Naive B cell (primary cell): ENCODE measurements at regions not wholly inside any gene's neighbourhood (a gene's known extent, or its start where the extent isn't known, plus 50 kb on each side); places are given as distances from the start of the nearest gene placed in this dataset.

Experiments
- ATAC-seq, 2 donors: fragments of 150-1000 bp; cut with Tn5 transposase; 2 replicates each; pipeline ENCODE4 v1.10.0; 2021; ENCODE audit warnings: low read depth in 2 of 2, mild to moderate bottlenecking in 2 of 2, moderate library complexity in 2 of 2
- DNase-seq: peaks from one replicate; pipeline ENCODE4 v3.0.0; 2022
- H3K27ac Mint-ChIP-seq, 6 donors: one replicate each; pipeline ENCODE4 v1.8.0; 2020 to 2022; ENCODE audit warnings: mild to moderate bottlenecking in 6 of 6, mixed read lengths in 6 of 6, moderate library complexity in 5 of 6, inconsistent platforms in 2 of 6
- H3K27me3 Mint-ChIP-seq, 3 donors: one replicate each; pipeline ENCODE4 v1.8.0; 2021 to 2022; ENCODE audit warnings: mixed read lengths in 3 of 3, mild to moderate bottlenecking in 1 of 3
- H3K36me3 Mint-ChIP-seq, 2 donors: one replicate each; pipeline ENCODE4 v1.8.0; 2020 to 2022; ENCODE audit warnings: mixed read lengths in 2 of 2, inconsistent platforms in 1 of 2, mild to moderate bottlenecking in 1 of 2
- H3K4me1 Mint-ChIP-seq, 3 donors: one replicate each; pipeline ENCODE4 v1.8.0; 2020 to 2022; ENCODE audit warnings: mixed read lengths in 3 of 3, inconsistent platforms in 1 of 3, mild to moderate bottlenecking in 1 of 3, moderate library complexity in 1 of 3
- H3K4me3 Mint-ChIP-seq, 8 donors: one replicate each; pipeline ENCODE4 v1.8.0; 2020 to 2022; ENCODE audit warnings: mild to moderate bottlenecking in 8 of 8, mixed read lengths in 8 of 8, moderate library complexity in 8 of 8, inconsistent platforms in 2 of 8
- H3K9me3 Mint-ChIP-seq, 7 donors: one replicate each; pipeline ENCODE4 v1.8.0; 2020 to 2022; ENCODE audit warnings: mixed read lengths in 7 of 7, mild to moderate bottlenecking in 5 of 7, inconsistent platforms in 2 of 7, moderate library complexity in 1 of 7

DNA sequence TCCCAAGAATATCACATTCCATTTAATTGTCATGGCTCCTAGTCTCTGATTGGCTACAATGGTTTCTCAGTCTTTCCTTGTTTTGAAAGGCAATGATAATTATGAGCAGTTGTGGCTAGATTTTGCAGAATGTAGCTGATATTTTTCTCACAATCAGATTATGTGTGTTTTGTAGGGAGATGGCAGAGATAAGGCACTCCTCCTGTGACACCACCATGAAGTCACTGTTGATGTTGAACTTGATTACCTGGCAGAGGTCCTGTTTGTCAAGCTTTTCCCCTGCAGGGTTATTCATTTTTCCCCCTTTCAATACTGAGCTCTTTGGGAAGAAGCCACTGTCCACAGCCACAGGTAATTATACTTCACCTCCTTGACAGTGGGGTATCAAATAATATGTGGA is 602.9 kb upstream of the PFKP start:
- H3K36me3 Mint-ChIP-seq: peaks cover 4 to 9% of the 10 kb centered on the region in 2 donors
- no peaks in the 10 kb centered on the region for H3K4me1 Mint-ChIP-seq
- no peak overlapping the region for H3K4me3 Mint-ChIP-seq
- peaks cover 0 to 17% (median 7%) of the 10 kb centered on the region in 3 donors for H3K27me3 Mint-ChIP-seq
- H3K9me3 Mint-ChIP-seq: peaks cover 6 to 39% (median 16%) of the 10 kb centered on the region in 7 donors
- DNase-seq: no peak
- ATAC-seq: no peak
- no peak overlapping the region for H3K27ac Mint-ChIP-seq

DNA sequence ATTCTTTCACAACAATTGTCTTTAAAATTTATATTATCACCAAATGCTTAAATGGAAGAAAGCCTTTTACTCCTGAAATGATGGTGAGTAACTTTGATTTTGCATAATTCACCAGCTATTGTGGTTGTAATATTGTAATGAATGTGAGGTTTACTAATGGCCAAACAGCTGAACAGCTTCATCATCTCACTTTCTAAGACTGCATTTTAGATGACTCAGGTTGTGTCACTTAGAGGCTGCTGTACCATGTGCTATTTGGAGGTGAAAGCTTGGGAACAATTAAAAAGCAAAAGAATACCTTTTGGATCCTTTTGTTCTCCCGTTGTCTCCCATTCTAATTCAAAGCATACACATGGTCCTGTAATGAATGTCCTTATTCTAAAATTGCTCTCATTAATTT is 604.0 kb upstream of the PFKP start:
- peaks cover 6 to 39% (median 16%) of the 10 kb centered on the region in 7 donors for H3K9me3 Mint-ChIP-seq
- no peak for ATAC-seq
- H3K36me3 Mint-ChIP-seq: peaks cover 4 to 9% of the 10 kb centered on the region in 2 donors
- H3K4me3 Mint-ChIP-seq: no peak overlapping the region
- H3K27me3 Mint-ChIP-seq: peaks cover 0 to 17% (median 7%) of the 10 kb centered on the region in 3 donors
- H3K27ac Mint-ChIP-seq: no peak overlapping the region
- no peaks in the 10 kb centered on the region for H3K4me1 Mint-ChIP-seq
- no peak for DNase-seq

DNA sequence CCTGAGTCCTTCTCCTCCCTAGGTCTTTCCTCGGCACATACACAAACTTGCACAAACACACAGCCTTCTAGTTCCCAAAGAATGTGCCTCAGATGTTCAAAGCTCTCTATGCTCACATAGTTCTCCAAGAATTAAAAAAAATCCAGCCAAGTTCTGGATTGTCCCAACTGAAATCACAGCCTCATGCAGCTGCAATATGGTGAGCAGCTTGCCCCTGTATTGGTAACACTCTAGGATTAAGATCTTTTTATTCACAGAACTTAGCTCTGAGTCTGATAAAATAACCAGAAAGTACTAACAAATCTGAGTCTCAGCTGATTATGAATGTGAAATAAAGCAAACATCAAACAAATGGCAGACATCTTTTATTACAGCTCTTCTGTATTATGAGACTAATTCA is 604.8 kb upstream of the PFKP start:
- H3K9me3 Mint-ChIP-seq: peaks cover 6 to 39% (median 16%) of the 10 kb centered on the region in 7 donors
- H3K27ac Mint-ChIP-seq: no peak overlapping the region
- H3K36me3 Mint-ChIP-seq: peaks cover 4 to 9% of the 10 kb centered on the region in 2 donors
- H3K27me3 Mint-ChIP-seq: peaks cover 0 to 17% (median 3%) of the 10 kb centered on the region in 3 donors
- DNase-seq (no peak), ATAC-seq (no peak)
- H3K4me3 Mint-ChIP-seq: no peak overlapping the region
- H3K4me1 Mint-ChIP-seq: no peaks in the 10 kb centered on the region

DNA sequence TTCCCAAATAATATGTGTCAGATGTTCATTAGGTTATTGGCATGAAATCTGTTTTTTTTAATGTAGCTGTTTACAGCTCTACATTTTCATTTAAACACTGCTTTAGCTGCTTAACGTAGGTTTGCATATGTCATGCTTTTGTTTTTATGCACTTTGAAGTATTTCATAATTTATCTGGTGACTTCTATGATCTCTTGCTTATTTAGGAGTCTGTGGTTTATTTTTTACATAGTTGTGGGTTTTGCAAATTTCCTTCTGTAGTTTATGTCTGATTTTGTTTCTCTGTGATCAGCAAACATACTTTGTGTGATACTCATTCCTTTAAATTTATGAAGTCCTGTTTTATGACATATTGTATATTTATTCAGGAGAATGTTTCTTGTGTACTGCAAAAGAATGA is 606.5 kb upstream of the PFKP start:
- H3K9me3 Mint-ChIP-seq: peaks cover 4 to 29% (median 12%) of the 10 kb centered on the region in 7 donors
- H3K4me3 Mint-ChIP-seq: no peak overlapping the region
- H3K27me3 Mint-ChIP-seq: peaks cover 0 to 17% (median 3%) of the 10 kb centered on the region in 3 donors
- ATAC-seq (no peak), DNase-seq (no peak)
- no peak overlapping the region for H3K27ac Mint-ChIP-seq
- peaks cover 4 to 6% of the 10 kb centered on the region in 2 donors for H3K36me3 Mint-ChIP-seq
- no peaks in the 10 kb centered on the region for H3K4me1 Mint-ChIP-seq

DNA sequence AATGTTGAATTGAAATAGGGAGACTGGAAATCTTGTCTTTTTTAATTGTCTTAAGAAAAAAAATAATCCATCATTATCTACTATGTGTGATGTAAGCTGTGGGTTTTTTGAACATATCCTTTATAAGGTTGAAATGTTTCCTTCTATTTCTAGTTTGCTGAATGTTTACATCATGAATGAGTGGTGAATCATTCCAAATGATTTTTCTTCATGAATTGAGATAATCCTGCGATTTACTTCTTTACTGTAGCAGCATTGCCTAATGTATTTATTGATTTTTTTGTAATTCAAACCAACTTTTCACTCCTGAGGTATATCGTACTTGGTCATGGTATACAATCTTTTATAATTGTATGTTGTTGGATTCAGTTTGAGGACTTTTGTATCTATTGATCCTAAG is 607.6 kb upstream of the PFKP start:
- DNase-seq: no peak
- Mint-ChIP-seq H3K27me3 (peaks cover 0 to 17% (median 3%) of the 10 kb centered on the region in 3 donors), H3K4me3 (no peak overlapping the region), H3K36me3 (no peaks in the 10 kb centered on the region), H3K4me1 (no peaks in the 10 kb centered on the region), H3K27ac (no peak overlapping the region), H3K9me3 (peaks cover 4 to 21% (median 9%) of the 10 kb centered on the region in 7 donors)
- ATAC-seq: no peak

DNA sequence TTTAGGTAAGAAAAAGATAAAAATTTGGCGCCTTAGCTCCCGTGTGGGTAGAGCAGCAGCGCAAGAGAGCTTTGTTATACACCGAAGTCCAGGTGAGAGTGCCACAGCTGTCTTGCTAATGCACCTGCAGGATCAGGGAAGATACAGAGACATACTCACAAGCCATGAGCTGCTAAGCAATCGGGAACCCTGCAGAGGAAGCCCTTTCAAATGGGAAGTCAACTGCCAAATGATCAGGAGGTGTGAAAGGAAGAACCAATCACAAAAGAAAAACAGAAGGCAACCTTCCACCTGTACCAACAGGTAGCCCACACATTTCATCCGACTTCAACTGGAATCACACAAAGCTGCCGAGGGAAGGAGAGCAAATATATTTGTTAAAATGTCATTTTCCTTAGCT is 610.5 kb upstream of the PFKP start:
- DNase-seq: no peak
- H3K4me1 Mint-ChIP-seq: no peaks in the 10 kb centered on the region
- ATAC-seq: no peak
- no peaks in the 10 kb centered on the region for H3K36me3 Mint-ChIP-seq
- no peak overlapping the region for H3K4me3 Mint-ChIP-seq
- H3K27ac Mint-ChIP-seq: no peak overlapping the region
- peaks cover 0 to 5% (median 4%) of the 10 kb centered on the region in 3 donors for H3K27me3 Mint-ChIP-seq
- peaks cover 4 to 18% (median 12%) of the 10 kb centered on the region in 7 donors for H3K9me3 Mint-ChIP-seq

DNA sequence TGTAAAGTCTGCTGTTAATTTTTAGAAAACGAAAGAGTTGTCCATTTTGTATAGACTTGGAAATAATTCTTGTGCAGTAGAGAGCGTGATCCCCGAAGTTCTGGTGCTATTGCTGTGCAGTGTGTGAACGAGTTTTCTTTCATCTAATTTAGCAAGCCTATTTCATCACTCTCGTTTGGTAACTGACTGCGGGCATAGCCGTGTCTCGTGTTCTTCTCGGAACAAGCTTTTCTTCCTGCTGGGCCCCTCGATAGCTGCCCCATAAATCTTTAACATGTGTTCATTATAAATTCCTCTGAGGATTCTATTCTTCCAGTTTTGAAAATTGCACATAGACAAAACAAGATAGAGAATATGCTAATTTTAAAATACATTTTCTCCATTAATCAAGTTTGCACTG is 622.0 kb upstream of the PFKP start:
- no peaks in the 10 kb centered on the region for H3K36me3 Mint-ChIP-seq
- H3K27ac Mint-ChIP-seq: no peak overlapping the region
- peaks cover 0 to 14% (median 5%) of the 10 kb centered on the region in 7 donors for H3K9me3 Mint-ChIP-seq
- DNase-seq (no peak), ATAC-seq (no peak)
- H3K4me1 Mint-ChIP-seq: no peaks in the 10 kb centered on the region
- H3K27me3 Mint-ChIP-seq: peaks cover 0 to 5% (median 0%) of the 10 kb centered on the region in 3 donors
- no peak overlapping the region for H3K4me3 Mint-ChIP-seq

DNA sequence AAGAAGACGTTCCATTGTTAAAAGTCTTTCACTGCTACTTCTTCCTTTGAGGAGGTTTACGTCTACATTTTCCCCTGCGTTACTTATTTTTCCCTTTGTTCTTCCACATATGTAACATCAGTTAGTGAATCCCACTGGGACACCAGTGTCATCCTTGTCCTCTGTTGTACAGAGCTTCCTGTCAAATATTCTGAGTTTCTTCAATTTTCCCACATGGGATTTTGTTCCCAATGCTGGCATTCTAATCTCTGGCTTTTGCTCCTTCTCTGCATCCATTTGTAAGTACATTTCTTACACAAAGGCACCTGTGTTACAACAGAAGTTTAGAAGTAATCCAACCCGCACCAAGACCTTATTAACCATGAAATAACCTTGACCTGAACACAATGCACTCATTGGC is 627.4 kb upstream of the PFKP start:
- DNase-seq: no peak
- Mint-ChIP-seq H3K27ac (no peak overlapping the region), H3K27me3 (peaks cover 0 to 5% (median 0%) of the 10 kb centered on the region in 3 donors), H3K9me3 (peaks cover 0 to 12% (median 0%) of the 10 kb centered on the region in 7 donors), H3K36me3 (no peaks in the 10 kb centered on the region), H3K4me1 (no peaks in the 10 kb centered on the region), H3K4me3 (no peak overlapping the region)
- ATAC-seq: no peak

DNA sequence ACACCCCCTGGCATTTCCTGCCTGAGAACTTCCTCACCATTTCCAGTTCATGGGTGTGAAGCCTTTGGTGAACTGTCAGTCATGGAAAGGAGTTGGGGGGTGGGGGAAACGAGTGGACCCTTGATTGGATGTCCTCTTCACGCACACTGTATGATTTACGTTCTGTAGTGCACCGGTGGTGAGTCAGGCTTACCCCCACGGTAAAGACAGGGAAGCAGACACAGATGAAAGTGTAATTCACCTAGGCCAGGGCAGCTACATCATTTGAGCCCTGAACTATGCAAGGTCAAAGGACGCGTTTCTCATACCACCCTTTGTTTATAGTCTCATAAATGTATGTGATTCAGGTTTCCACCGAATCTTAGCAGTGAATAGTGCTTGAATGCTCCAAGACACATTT is 628.3 kb upstream of the PFKP start:
- Mint-ChIP-seq H3K9me3 (peaks cover 0 to 16% (median 0%) of the 10 kb centered on the region in 7 donors), H3K4me3 (no peak overlapping the region), H3K27me3 (peaks cover 0 to 5% (median 0%) of the 10 kb centered on the region in 3 donors), H3K27ac (no peak overlapping the region), H3K36me3 (no peaks in the 10 kb centered on the region), H3K4me1 (no peaks in the 10 kb centered on the region)
- ATAC-seq: no peak
- DNase-seq: no peak

DNA sequence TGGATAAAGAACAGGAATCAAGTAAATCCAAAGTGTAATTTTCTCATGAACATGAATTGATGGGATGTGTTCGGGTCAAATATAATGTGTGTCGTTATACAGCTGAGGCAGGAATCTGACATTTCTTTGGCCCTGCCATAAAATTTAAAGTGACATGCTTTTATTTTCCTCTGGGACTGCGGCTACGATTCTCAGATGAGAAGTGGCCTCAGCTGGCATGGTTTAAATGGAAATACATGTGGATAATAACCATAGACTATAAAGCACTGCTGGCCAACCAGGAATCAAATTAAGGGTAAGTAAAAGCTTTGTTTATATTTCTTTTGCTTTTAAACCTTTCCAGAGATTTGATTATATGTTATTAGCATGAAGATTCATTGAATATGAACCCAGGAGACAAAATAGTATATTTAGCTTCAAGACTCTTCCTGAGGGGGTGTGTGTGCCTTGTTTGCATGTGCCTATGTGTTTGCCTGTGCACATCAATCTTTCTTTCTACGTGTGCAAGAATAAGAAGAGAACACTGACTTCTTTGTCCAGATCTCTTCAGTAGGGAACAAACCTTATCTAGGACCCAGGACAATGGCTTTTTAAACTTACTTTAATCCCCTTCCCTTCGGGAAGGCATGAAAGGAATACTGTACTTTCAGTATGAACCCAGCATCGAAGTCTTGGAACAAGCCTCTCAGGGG is 629.0 kb upstream of the PFKP start:
- H3K4me3 Mint-ChIP-seq: no peak overlapping the region
- peaks cover 0 to 16% (median 0%) of the 10 kb centered on the region in 7 donors for H3K9me3 Mint-ChIP-seq
- H3K27ac Mint-ChIP-seq: no peak overlapping the region
- DNase-seq: no peak
- no peak for ATAC-seq
- no peaks in the 10 kb centered on the region for H3K4me1 Mint-ChIP-seq
- no peaks in the 10 kb centered on the region for H3K36me3 Mint-ChIP-seq
- peaks cover 0 to 5% (median 0%) of the 10 kb centered on the region in 3 donors for H3K27me3 Mint-ChIP-seq

DNA sequence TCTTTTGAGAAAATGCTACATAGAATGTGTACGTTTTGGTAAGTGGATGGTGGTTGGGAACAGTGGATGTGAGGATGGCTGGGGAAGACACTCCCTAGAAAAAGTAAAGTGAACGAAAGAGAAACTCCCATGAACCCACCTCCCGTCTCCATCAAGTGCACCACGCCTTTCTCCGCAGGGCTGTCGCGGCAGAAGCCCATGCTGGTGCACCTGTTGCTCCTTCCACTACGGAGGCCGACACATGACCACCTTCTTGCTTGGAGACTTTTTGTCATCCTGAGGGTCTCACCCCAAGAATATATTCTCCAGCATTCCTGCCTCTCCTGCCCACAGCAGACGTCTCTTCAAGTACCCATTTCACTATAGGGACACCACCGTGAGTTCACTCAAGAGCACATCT is 630.4 kb upstream of the PFKP start:
- Mint-ChIP-seq H3K4me1 (no peaks in the 10 kb centered on the region), H3K27ac (no peak overlapping the region), H3K36me3 (no peaks in the 10 kb centered on the region), H3K9me3 (peaks cover 0 to 12% (median 0%) of the 10 kb centered on the region in 7 donors), H3K27me3 (no peaks in the 10 kb centered on the region), H3K4me3 (no peak overlapping the region)
- ATAC-seq (no peak), DNase-seq (no peak)

DNA sequence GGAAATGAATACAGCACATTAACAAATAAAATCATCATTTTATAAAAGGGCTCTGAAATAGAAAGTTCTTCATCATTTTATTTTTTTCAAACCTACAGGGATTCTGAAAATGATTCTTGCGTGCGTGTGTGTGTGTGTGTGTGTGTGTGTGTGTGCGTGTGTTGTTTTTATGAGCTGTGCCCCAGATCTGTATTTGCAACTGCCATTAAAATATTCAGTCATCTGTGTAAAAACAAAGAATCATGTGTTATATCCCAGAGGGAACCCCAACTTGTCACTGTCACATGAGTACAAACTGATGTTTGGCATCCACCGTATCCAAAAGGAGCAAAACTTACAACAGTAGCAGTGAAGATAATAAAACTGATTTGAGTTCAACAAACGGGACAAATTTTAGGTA is 635.4 kb upstream of the PFKP start:
- H3K4me3 Mint-ChIP-seq: no peak overlapping the region
- ATAC-seq (no peak), DNase-seq (no peak)
- H3K27me3 Mint-ChIP-seq: peaks cover 2 to 8% (median 4%) of the 10 kb centered on the region in 3 donors
- no peak overlapping the region for H3K27ac Mint-ChIP-seq
- no peaks in the 10 kb centered on the region for H3K4me1 Mint-ChIP-seq
- H3K36me3 Mint-ChIP-seq: no peaks in the 10 kb centered on the region
- peaks cover 0 to 11% (median 2%) of the 10 kb centered on the region in 7 donors for H3K9me3 Mint-ChIP-seq

DNA sequence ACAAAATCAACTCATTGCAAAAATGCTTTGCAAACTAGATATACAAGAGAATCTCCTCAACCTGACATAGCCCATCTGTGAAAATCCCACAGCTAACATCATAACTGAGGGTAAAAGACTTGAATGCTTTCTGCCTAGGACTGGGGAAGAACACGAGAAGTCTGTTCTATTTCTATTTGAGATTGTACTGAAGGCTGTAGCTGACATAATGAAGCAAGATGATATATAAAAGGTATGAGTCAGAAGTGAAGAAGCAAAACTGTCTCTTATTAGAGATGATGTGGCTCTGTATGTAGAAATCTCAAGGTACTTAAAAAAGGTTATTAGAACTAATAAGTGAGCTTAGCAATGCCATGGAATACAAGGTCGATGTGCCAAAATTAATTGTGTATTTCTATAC is 639.9 kb upstream of the PFKP start:
- H3K4me1 Mint-ChIP-seq: no peaks in the 10 kb centered on the region
- H3K4me3 Mint-ChIP-seq: no peak overlapping the region
- no peak for DNase-seq
- no peaks in the 10 kb centered on the region for H3K36me3 Mint-ChIP-seq
- no peak overlapping the region for H3K27ac Mint-ChIP-seq
- H3K9me3 Mint-ChIP-seq: peaks cover 0 to 4% (median 0%) of the 10 kb centered on the region in 7 donors
- ATAC-seq: no peak
- H3K27me3 Mint-ChIP-seq: peaks cover 19 to 20% (median 20%) of the 10 kb centered on the region in 3 donors

DNA sequence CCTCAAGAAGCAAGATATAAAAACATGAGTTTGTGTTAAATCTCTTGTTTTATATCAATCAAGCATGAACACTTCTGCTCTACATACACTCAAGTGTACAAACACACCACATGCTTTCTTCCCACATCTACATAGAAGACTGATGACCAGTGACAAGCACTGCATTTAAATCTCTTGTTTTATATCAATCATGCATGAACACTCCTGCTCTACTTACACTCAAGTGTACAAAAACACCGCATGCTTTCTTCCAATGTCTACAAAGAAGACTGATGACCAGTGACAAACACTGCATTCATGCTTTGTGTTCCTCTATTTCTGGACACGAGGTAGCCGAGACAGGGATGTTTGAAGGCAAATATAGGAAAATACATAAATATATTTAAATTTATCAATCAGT is 642.0 kb upstream of the PFKP start:
- H3K9me3 Mint-ChIP-seq: peaks cover 0 to 4% (median 2%) of the 10 kb centered on the region in 7 donors
- no peak for ATAC-seq
- no peaks in the 10 kb centered on the region for H3K36me3 Mint-ChIP-seq
- no peaks in the 10 kb centered on the region for H3K4me1 Mint-ChIP-seq
- no peak overlapping the region for H3K27ac Mint-ChIP-seq
- peaks cover 23 to 27% (median 24%) of the 10 kb centered on the region in 3 donors for H3K27me3 Mint-ChIP-seq
- DNase-seq: no peak
- H3K4me3 Mint-ChIP-seq: no peak overlapping the region
